Ascending aorta (tissue), 2 donors: ENCODE measurements at regions not wholly inside any gene's neighbourhood (a gene's known extent, or its start where the extent isn't known, plus 50 kb on each side); places are given as distances from the start of the nearest gene placed in this dataset.

Experiments used
- DNase-seq, 2 donors: peaks; one replicate each; pipeline ENCODE4 v3.0.0-alpha.2; 2019; ENCODE audit warnings: low spot score in 2 of 2
- H3K27ac ChIP-seq, 2 donors: fragments of 200-600 bp; sonication (generic); one replicate each; pipeline ENCODE4 v1.5.1; 2016 to 2017; ENCODE audit warnings: mild to moderate bottlenecking in 1 of 2
- H3K27me3 ChIP-seq: fragments of 200-600 bp; sonication (generic); one replicate; pipeline ENCODE4 v1.5.1; 2017
- H3K36me3 ChIP-seq, 2 donors: fragments of 200-600 bp; sonication (generic); one replicate each; pipeline ENCODE4 v1.5.1; 2016
- H3K4me1 ChIP-seq, 2 donors: fragments of 200-600 bp; sonication (generic); one replicate each; pipeline ENCODE4 v1.5.1; 2016 to 2017; ENCODE audit warnings: mild to moderate bottlenecking in 1 of 2
- H3K4me3 ChIP-seq, 2 donors: fragments of 200-600 bp; sonication (generic); one replicate each; pipeline ENCODE4 v1.5.1; 2016 to 2017; ENCODE audit warnings: mild to moderate bottlenecking in 1 of 2
- H3K9me3 ChIP-seq, 2 donors: fragments of 200-600 bp; sonication (generic); one replicate each; pipeline ENCODE4 v1.5.1; 2016
- intact Hi-C: fragments of 100-400 bp; cut with DNase I; formaldehyde crosslinking; loops from one replicate; pipeline ENCODE4 v1.15.1; 2023
- TF ChIP-seq, protein P1 (sequence below), 3 experiments: fragments of 200-600 bp in 2 of 3; fragments of 450-650 bp in 1 of 3; sonication (generic) in 2 of 3; IDR thresholded peaks; one replicate each; pipeline ENCODE4 v1.5.1; 2016 to 2019; ENCODE audit warnings: antibody characterized with exemption in 3 of 3, mild to moderate bottlenecking in 1 of 3, moderate library complexity in 1 of 3

DNA sequence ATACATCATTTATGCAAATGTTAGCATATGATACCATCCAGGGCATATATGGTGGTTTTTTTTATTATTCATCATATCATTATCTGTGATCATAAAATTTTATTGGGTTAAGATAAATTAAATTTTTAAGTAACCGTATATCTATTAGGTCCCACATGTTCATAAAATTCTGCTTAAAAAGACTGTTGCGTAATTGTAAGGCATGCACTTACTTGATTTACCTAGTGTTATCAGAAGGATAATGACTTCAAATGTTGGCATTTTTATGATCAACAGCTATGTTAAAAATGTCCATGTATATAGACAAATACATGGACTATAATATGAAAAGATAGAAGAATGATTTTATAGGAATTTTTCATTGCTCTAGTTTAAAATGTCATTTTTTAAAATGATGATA lies 1625.5 kb upstream of the CELF4 start:
- DNase-seq = no peak
- Histone ChIP-seq H3K36me3 (no peaks in the 10 kb centered on the region), H3K27ac (no peak overlapping the region), H3K9me3 (no peaks in the 10 kb centered on the region), H3K4me1 (no peaks in the 10 kb centered on the region), H3K27me3 (no peaks in the 10 kb centered on the region), H3K4me3 (no peak overlapping the region)
- intact Hi-C loops = no loop called here
- TF ChIP-seq, protein P1, sequence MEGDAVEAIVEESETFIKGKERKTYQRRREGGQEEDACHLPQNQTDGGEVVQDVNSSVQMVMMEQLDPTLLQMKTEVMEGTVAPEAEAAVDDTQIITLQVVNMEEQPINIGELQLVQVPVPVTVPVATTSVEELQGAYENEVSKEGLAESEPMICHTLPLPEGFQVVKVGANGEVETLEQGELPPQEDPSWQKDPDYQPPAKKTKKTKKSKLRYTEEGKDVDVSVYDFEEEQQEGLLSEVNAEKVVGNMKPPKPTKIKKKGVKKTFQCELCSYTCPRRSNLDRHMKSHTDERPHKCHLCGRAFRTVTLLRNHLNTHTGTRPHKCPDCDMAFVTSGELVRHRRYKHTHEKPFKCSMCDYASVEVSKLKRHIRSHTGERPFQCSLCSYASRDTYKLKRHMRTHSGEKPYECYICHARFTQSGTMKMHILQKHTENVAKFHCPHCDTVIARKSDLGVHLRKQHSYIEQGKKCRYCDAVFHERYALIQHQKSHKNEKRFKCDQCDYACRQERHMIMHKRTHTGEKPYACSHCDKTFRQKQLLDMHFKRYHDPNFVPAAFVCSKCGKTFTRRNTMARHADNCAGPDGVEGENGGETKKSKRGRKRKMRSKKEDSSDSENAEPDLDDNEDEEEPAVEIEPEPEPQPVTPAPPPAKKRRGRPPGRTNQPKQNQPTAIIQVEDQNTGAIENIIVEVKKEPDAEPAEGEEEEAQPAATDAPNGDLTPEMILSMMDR (IDR thresholded peaks at IDR 0.05) = no peak

DNA sequence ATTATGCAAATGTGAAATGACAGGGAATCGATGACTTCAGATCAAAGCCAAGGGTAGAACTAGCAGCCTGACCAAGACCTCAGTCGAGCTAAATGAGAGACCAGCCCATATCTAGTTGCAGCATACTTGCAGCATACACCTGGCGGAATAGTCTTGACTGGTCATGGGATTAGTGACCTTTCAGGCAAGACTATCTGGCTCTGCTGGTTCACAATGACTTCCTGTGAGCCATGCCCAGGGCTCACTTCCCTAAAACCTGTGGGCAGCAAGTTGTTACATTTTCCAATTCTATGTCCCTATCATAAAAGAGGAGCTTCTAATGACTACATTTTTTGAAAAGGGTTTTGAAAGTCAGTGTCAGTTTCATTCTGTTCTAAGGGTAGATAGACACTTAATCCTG lies 1624.9 kb upstream of the CELF4 start:
- Histone ChIP-seq H3K4me1 (no peaks in the 10 kb centered on the region), H3K27me3 (no peaks in the 10 kb centered on the region), H3K27ac (no peak overlapping the region), H3K4me3 (no peak overlapping the region), H3K36me3 (no peaks in the 10 kb centered on the region), H3K9me3 (no peaks in the 10 kb centered on the region)
- TF ChIP-seq, protein P1 (IDR thresholded peaks at IDR 0.05) = no peak
- intact Hi-C loops = no loop called here
- no peak for DNase-seq

DNA sequence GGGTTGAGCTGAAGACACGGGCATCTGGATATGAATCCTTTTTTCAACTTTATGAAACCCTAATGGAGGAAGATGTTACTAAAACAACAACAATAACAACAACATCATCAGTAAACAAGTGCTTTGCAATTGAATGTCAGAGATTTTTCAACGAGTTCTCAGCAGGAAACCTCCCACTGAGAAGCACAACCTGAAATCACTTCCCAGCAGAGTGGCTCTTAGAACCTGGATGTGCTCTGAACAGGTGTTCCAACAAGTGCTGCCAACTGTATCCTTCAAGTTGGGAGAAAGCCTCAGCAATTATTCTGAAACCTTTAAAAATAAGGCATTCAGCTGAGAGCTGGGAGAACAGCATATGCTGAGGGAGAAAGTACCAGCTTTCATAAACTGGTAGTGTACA lies 1622.7 kb upstream of the CELF4 start:
- Histone ChIP-seq H3K4me3 (no peak overlapping the region), H3K4me1 (no peaks in the 10 kb centered on the region), H3K9me3 (no peaks in the 10 kb centered on the region), H3K27ac (no peak overlapping the region), H3K36me3 (no peaks in the 10 kb centered on the region), H3K27me3 (no peaks in the 10 kb centered on the region)
- DNase-seq = no peak
- TF ChIP-seq, protein P1 (IDR thresholded peaks at IDR 0.05) = no peak
- intact Hi-C loops = no loop called here

DNA sequence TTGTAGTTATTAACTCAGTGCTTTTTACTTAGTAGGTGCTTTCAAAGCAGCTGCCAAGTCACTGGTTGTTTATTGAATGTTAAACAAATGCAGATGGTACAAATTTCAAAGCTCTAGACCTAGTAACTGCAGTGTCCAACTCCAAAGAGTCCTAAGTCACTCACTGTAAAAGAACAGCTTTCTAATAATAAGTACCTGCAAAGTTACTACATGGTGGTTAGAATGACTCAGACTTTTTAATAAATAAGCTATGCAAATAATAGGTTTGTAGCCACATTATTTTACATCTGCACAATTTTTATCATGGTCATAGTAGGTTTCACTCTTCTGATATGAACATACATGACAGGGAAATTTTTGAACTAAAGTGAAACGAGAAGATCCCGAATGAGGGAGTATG lies 1620.4 kb upstream of the CELF4 start:
- Histone ChIP-seq H3K36me3 (no peaks in the 10 kb centered on the region), H3K4me1 (no peaks in the 10 kb centered on the region), H3K4me3 (no peak overlapping the region), H3K9me3 (no peaks in the 10 kb centered on the region), H3K27me3 (no peaks in the 10 kb centered on the region), H3K27ac (no peak overlapping the region)
- TF ChIP-seq, protein P1 (IDR thresholded peaks at IDR 0.05) = no peak
- intact Hi-C loops = no loop called here
- no peak for DNase-seq

DNA sequence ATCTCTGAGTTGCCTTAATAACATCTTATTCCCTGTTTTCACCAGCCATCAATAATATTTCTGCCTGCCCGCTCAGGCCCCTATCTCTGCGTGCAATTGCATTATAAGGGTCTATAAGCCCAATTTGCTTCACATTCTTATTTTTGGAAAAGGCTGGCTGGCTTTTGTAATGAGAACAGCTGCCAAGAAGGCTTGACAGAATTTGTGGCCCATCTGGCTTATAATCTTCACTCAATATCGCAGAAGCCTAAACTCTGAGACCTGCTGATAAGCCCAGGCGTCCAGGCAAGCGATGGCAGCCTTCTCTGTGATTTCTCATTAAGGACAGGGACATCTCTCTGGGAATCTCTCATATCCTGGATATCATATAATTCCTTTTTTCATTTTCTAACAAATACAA lies 1618.6 kb upstream of the CELF4 start:
- Histone ChIP-seq H3K36me3 (no peaks in the 10 kb centered on the region), H3K9me3 (no peaks in the 10 kb centered on the region), H3K4me1 (no peaks in the 10 kb centered on the region), H3K4me3 (no peak overlapping the region), H3K27me3 (no peaks in the 10 kb centered on the region), H3K27ac (no peak overlapping the region)
- intact Hi-C loops = no loop called here
- TF ChIP-seq, protein P1 (IDR thresholded peaks at IDR 0.05) = no peak
- no peak for DNase-seq

DNA sequence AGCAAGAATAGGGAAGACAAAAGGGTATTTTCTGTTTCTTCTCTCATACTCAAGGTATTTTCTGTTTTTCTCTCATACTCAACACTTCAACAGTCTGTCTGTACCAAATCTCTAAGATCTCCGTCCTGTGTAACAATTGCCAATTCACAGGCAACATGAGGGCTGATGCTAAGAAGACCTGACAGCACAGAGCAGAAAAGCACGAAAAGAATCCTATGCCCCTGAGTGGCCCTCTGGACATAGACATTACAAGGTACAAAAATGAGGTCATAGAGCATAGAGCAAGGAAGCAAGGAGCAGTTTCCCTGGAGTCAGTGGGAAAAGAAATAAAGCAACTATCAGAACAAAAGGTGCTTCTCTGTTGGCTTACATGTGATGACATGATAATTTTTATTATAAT lies 1612.6 kb upstream of the CELF4 start:
- intact Hi-C loops = no loop called here

More for the DNA sequence above, 1612.6 kb upstream of the CELF4 start:
- Histone ChIP-seq H3K9me3 (no peaks in the 10 kb centered on the region), H3K27me3 (no peaks in the 10 kb centered on the region), H3K4me1 (no peaks in the 10 kb centered on the region), H3K36me3 (no peaks in the 10 kb centered on the region), H3K27ac (no peak overlapping the region), H3K4me3 (no peak overlapping the region)
- DNase-seq = no peak
- TF ChIP-seq, protein P1 (IDR thresholded peaks at IDR 0.05) = no peak
